Small intestine (tissue), 7 donors: ENCODE measurements at regions not wholly inside any gene's neighbourhood (a gene's known extent, or its start where the extent isn't known, plus 50 kb on each side); places are given as distances from the start of the nearest gene placed in this dataset.

Experiments used
- DNase-seq, 2 donors: peaks; one replicate each; pipeline versions ENCODE4 v3.0.0 to v3.0.0-alpha.2; 2013
- FAIRE-seq: peaks from 2 replicates; lab custom pipeline; 2012; peaks lifted over from hg19 to GRCh38; lab: Jason Lieb, UNC
- H3K27ac ChIP-seq, 3 donors: one replicate each; pipeline ENCODE4 v1.5.1; 2013; ENCODE audit warnings: low read length in 2 of 3, mild to moderate bottlenecking in 2 of 3, control low read depth in 1 of 3, inconsistent platforms in 1 of 3, low read depth in 1 of 3, moderate library complexity in 1 of 3
- H3K27me3 ChIP-seq, 3 donors: one replicate each; pipeline ENCODE4 v1.6.1; 2013; ENCODE audit warnings: low read length in 3 of 3, inconsistent platforms in 1 of 3; ENCODE audit not compliant: control insufficient read depth in 3 of 3, insufficient read depth in 3 of 3
- H3K36me3 ChIP-seq, 3 donors: one replicate each; pipeline ENCODE4 v1.6.1; 2013; ENCODE audit warnings: low read length in 3 of 3, inconsistent platforms in 1 of 3, low read depth in 1 of 3, mild to moderate bottlenecking in 1 of 3, moderate library complexity in 1 of 3; ENCODE audit not compliant: control insufficient read depth in 3 of 3, insufficient read depth in 2 of 3
- H3K4me1 ChIP-seq, 3 donors: one replicate each; pipeline ENCODE4 v1.6.1; 2013; ENCODE audit warnings: low read length in 2 of 3, inconsistent platforms in 1 of 3, low read depth in 1 of 3, mild to moderate bottlenecking in 1 of 3, moderate library complexity in 1 of 3; ENCODE audit not compliant: control insufficient read depth in 3 of 3, insufficient read depth in 2 of 3
- H3K4me3 ChIP-seq, 3 donors: one replicate each; pipeline ENCODE4 v1.5.1; 2013; ENCODE audit warnings: low read length in 3 of 3, control low read depth in 1 of 3, inconsistent platforms in 1 of 3, low read depth in 1 of 3, mild to moderate bottlenecking in 1 of 3, moderate library complexity in 1 of 3
- H3K9me3 ChIP-seq, 2 donors: one replicate each; pipeline ENCODE4 v1.6.1; 2013; ENCODE audit warnings: low read depth in 1 of 2, low read length in 1 of 2; ENCODE audit not compliant: control insufficient read depth in 2 of 2, insufficient read depth in 1 of 2
- WGBS, 3 donors: extraction: QIAGEN DNeasy Blood & Tissue Kit; methylation state at CpG; one replicate each; pipeline ENCODE4 v1.1.7; 2013; 5-methylcytosine and 5-hydroxymethylcytosine counted together
- donor health status: healthy with polysubstance abuse.
- donor health status: control.
- donor health status: control.
- donor health status: Bipolar disorder and iron deficiency.
- donor health status: healthy.

DNA sequence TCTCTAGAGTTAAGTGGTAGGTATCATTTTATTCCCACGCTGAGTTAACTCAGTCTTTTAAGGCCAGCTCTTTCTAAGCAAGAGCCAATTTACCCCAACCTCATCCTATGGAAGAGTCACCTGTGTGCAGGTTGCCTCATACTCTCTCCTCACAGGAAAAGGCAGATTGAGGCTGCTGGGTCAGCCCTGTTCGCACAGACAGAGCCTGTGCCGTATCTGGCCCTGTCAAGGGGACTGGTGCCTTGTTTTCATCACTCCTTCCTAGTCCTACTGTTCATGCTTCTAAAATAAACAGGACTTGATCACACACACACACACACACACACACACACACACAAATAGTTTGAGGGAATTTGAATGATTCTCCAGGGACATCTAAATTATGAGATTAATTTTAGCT lies 285.0 kb downstream of the SLC6A15 start:
- no peaks in the 10 kb centered on the region for H3K4me1 ChIP-seq
- FAIRE-seq (no peak), DNase-seq (no peak)
- H3K36me3 ChIP-seq = no peaks in the 10 kb centered on the region
- H3K27ac ChIP-seq = no peak overlapping the region
- WGBS, 3 donors = 66 to 76% (median 73%) methylated on average over 3 of the region's 3 CpGs
- no peaks in the 10 kb centered on the region for H3K27me3 ChIP-seq
- no peak overlapping the region for H3K4me3 ChIP-seq
- H3K9me3 ChIP-seq = no peaks in the 10 kb centered on the region

DNA sequence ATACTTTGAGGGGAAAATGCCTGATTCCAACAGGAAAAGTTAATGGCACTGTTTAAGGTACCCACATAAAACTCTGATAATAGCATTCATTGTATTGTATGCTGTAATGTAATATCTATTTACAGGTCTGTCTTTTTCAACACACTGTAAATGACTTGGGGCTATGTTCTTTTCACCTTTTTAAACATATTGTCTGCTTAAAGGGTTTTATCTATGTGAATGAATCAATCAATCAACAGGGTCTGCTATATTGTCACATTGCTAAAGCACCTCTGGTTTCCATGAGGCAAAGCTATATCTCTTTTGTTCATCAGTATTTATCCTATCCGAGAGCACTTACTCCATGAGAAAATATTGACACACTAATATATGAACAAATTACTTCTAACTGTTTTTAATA lies 288.0 kb downstream of the SLC6A15 start:
- FAIRE-seq = no peak
- WGBS, 3 donors = 38 to 69% (median 53%) methylated on average over 1 of the region's 1 CpG
- DNase-seq = no peak
- no peak overlapping the region for H3K27ac ChIP-seq
- H3K9me3 ChIP-seq = no peaks in the 10 kb centered on the region
- no peaks in the 10 kb centered on the region for H3K4me1 ChIP-seq
- no peaks in the 10 kb centered on the region for H3K27me3 ChIP-seq
- H3K4me3 ChIP-seq = no peak overlapping the region
- no peaks in the 10 kb centered on the region for H3K36me3 ChIP-seq

DNA sequence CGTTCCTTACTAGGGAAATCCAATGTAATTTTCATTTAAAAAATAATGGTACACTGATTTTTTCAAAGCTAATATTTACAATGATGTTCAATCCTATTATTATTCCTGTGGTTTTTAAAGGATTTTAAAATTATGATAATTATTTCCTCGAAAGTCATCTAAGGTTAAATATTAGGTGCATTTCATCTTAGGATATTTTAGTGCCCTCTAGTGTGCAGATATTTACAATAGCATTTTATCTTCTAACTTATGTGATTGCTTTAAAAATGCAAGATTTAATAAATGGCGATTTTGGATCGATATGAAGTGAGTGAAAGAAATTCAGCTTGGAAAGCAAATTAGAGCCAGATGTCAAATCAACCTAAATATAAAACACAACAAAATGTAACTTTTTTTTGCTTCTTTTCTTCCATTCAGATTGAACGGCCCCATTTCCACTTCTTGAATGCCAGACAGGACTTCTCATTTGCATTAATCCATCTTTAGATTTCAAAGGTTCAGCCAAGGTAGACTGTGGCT lies 293.5 kb downstream of the SLC6A15 start:
- WGBS, 3 donors = 66 to 68% (median 67%) methylated on average over 5 of the region's 5 CpGs

DNA sequence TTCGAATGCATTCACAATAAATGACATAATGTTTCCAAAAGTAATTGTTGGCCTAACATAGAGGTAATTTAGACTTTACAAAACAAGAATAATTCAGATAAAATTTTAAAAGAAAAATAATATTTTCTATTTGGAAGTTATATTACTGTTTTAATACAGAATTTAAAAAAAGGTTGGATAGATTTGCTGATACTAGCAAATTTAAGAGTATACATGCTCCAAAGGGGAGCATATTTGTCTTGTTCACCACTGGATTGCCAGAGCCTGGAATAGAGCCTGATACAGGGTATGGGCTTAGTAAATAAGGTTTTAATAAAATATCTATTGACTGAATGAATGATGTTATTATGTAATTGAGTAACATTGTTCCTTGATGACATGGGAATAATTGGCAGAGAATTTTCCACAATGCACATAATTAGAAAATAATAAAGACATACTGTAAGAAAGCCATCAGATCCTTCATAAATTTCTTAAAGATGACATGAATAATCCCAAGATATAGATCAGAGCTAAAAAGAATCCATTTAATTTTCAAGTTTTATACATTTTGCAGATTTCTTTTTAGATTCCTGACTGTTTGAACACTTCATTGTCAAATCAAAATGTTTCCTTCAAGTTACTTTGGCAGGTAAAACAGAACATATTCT lies 305.3 kb downstream of the SLC6A15 start:
- Histone ChIP-seq H3K27ac (no peak overlapping the region), H3K4me1 (no peaks in the 10 kb centered on the region), H3K4me3 (no peak overlapping the region), H3K27me3 (no peaks in the 10 kb centered on the region), H3K36me3 (no peaks in the 10 kb centered on the region), H3K9me3 (no peaks in the 10 kb centered on the region)
- WGBS, 3 donors = 64 to 85% (median 73%) methylated on average over 1 of the region's 1 CpG
- FAIRE-seq (no peak), DNase-seq (no peak)

More for the DNA sequence above, 293.5 kb downstream of the SLC6A15 start:
- DNase-seq (no peak), FAIRE-seq (no peak)
- no peaks in the 10 kb centered on the region for H3K9me3 ChIP-seq
- no peak overlapping the region for H3K4me3 ChIP-seq
- no peaks in the 10 kb centered on the region for H3K27me3 ChIP-seq
- no peak overlapping the region for H3K27ac ChIP-seq
- no peaks in the 10 kb centered on the region for H3K36me3 ChIP-seq
- no peaks in the 10 kb centered on the region for H3K4me1 ChIP-seq

DNA sequence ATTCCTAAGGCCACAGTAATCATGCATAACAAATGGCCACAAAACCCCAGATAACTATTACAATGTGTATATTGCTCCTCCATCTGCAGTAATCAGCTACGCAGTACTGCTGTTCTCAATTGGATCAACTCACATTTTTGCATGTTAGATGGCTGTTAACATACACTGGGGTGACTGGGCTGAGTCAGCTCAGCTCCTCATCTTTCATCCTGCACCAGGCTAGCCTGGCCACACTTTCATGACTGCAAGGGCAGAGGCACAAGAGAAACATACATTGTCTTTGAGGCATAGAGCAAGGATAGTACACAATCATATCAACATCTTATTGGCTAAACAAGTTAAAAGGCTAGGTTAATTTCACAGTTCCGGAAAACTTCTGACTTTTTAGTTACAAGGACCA lies 306.6 kb downstream of the SLC6A15 start:
- H3K9me3 ChIP-seq = no peaks in the 10 kb centered on the region
- FAIRE-seq (no peak), DNase-seq (no peak)
- H3K4me1 ChIP-seq = no peaks in the 10 kb centered on the region
- H3K36me3 ChIP-seq = no peaks in the 10 kb centered on the region
- WGBS, 3 donors = 82 to 92% (median 89%) methylated on average over 2 of the region's 2 CpGs
- H3K4me3 ChIP-seq = no peak overlapping the region
- no peaks in the 10 kb centered on the region for H3K27me3 ChIP-seq
- no peak overlapping the region for H3K27ac ChIP-seq

DNA sequence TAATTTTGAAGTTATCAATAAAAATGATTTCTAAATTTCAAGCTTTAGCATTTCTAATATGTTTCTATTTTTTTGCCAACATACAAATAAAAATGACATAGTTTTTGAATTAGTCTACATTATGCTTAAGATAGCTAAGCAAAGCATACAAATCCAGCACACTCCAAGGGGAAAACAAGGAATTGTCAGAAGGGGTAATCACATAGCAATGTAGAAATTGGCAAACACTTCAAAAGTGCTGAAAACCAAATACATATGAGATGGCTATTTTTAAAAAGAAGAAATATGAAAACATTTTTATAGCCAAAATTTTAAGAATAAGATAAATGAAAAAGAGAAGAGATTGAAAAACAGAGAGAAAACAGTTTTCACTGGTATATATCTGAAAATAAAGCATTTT lies 308.0 kb downstream of the SLC6A15 start:
- H3K4me3 ChIP-seq = no peak overlapping the region
- DNase-seq = no peak
- peak; percentile 41 for FAIRE-seq

DNA sequence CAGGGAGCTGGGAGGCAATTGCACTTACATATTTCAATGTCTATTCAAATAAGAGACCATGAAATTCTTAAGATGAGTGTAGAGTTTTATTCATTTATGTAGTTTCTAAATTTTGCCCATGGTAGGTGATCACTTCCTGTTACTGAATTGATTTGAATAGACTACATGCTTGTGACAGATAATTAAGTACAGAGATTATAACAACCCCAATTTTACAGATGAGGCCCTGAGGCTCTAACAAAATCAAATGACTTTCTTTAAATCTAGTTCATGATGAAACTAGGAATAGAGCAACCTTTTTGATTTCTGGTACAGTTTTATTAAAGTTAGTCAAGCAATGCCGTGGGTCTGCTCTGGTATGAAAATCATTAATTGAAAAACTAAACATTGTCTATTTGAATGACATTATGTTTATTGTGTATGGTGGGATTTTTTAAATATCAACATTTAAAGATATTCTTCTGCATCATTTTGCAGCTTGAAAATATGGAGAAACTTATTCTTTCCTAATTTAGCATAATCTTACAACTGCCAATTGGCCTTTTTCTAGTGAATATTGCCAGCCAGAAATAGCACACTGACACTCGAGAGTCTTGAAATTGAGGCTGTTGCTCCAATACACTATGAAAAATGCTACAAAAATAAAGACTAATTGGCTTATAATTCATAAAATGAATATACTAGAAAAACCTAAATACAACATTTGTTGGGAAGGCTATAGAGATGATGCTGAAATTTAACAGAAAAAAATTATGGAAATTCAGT lies 308.9 kb downstream of the SLC6A15 start:
- Histone ChIP-seq H3K9me3 (no peaks in the 10 kb centered on the region), H3K27me3 (no peaks in the 10 kb centered on the region), H3K4me1 (no peaks in the 10 kb centered on the region), H3K27ac (no peak overlapping the region), H3K36me3 (no peaks in the 10 kb centered on the region), H3K4me3 (no peak overlapping the region)
- WGBS, 3 donors = 70 to 80% (median 72%) methylated on average over 2 of the region's 2 CpGs
- DNase-seq (no peak), FAIRE-seq (no peak)

More for the DNA sequence above, 308.0 kb downstream of the SLC6A15 start:
- H3K36me3 ChIP-seq = no peaks in the 10 kb centered on the region
- no peaks in the 10 kb centered on the region for H3K9me3 ChIP-seq
- no peaks in the 10 kb centered on the region for H3K4me1 ChIP-seq
- H3K27ac ChIP-seq = no peak overlapping the region
- H3K27me3 ChIP-seq = no peaks in the 10 kb centered on the region

DNA sequence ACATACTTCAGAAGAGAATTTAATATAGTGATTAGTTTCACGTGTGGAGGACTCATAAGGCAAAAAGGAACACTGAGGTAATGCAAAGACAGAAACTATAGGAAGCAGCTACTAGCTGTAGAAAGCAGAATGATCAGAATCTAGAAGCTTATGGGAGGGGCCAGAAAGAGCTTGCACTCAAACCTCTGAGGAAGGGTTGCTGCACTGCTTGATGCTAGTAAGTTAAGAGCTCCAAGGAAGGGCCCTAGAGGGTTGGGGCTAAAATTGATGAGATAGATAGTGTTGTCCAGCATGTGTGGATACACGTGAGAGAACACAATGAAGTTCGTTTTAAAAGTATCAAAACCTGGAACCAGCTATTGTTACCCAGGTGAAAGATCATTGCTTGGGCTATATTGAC lies 311.1 kb downstream of the SLC6A15 start:
- FAIRE-seq (no peak), DNase-seq (no peak)
- Histone ChIP-seq H3K36me3 (no peaks in the 10 kb centered on the region), H3K9me3 (no peaks in the 10 kb centered on the region), H3K4me3 (no peak overlapping the region), H3K4me1 (no peaks in the 10 kb centered on the region), H3K27me3 (no peaks in the 10 kb centered on the region), H3K27ac (no peak overlapping the region)
- whole genome bisulfite sequencing, 3 donors = 45 to 67% (median 53%) methylated on average over 3 of the region's 3 CpGs
